ENCODE measurements at regions not wholly inside any gene's neighbourhood (a gene's known extent, or its start where the extent isn't known, plus 50 kb on each side); places are given as distances from the start of the nearest gene placed in this dataset.

- no peaks in the 10 kb centered on the region for H3K27me3 Mint-ChIP-seq (ENCODE audit: insufficient read depth)
- no peaks in the 10 kb centered on the region for H3K36me3 ChIP-seq (ENCODE audit: control insufficient read depth, insufficient read depth, low read length)
- H3K9me3 Mint-ChIP-seq, result no peaks in the 10 kb centered on the region
- no peak overlapping the region for H3K27ac ChIP-seq (ENCODE audit: low read depth, low read length)
- H3K4me1 Mint-ChIP-seq, result peaks cover 53% of the 10 kb centered on the region
- peaks cover 18% of the 10 kb centered on the region for H3K4me1 ChIP-seq (ENCODE audit: control insufficient read depth, insufficient read depth, low read length)
- no peak for DNase-seq
- H3K27me3 ChIP-seq (ENCODE audit: control insufficient read depth, insufficient read depth, low read length, poor library complexity, severe bottlenecking), result no peaks in the 10 kb centered on the region
- no peak overlapping the region for H3K27ac Mint-ChIP-seq
- whole genome bisulfite sequencing, 2 experiments (ENCODE audit: insufficient coverage in 1 of 2, insufficient read length in 1 of 2), result 90 to 100% methylated on average over 1 to 4 of the region's 4 CpGs
- peaks cover under 1% of the 10 kb centered on the region for H3K9me3 ChIP-seq (ENCODE audit: control insufficient read depth, low read length)
- no peak overlapping the region for H3K9ac ChIP-seq (ENCODE audit: extremely low read depth, low read length, poor library complexity, severe bottlenecking)
- no peaks in the 10 kb centered on the region for H3K36me3 Mint-ChIP-seq (ENCODE audit: low read depth)
- H3K4me3 ChIP-seq (ENCODE audit: low read length), result no peak overlapping the region
- TF ChIP-seq, protein P1, sequence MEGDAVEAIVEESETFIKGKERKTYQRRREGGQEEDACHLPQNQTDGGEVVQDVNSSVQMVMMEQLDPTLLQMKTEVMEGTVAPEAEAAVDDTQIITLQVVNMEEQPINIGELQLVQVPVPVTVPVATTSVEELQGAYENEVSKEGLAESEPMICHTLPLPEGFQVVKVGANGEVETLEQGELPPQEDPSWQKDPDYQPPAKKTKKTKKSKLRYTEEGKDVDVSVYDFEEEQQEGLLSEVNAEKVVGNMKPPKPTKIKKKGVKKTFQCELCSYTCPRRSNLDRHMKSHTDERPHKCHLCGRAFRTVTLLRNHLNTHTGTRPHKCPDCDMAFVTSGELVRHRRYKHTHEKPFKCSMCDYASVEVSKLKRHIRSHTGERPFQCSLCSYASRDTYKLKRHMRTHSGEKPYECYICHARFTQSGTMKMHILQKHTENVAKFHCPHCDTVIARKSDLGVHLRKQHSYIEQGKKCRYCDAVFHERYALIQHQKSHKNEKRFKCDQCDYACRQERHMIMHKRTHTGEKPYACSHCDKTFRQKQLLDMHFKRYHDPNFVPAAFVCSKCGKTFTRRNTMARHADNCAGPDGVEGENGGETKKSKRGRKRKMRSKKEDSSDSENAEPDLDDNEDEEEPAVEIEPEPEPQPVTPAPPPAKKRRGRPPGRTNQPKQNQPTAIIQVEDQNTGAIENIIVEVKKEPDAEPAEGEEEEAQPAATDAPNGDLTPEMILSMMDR (conservative IDR thresholded peaks at IDR 0.05), result no peak
- H3K4me3 Mint-ChIP-seq, result no peak overlapping the region
Observed at GRCh38 chr5:33231935-33232334, 208.8 kb upstream of the TARS1 start.

- no peaks in the 10 kb centered on the region for H3K27me3 ChIP-seq (ENCODE audit: control insufficient read depth, insufficient read depth, low read length, poor library complexity, severe bottlenecking)
- H3K4me1 ChIP-seq (ENCODE audit: control insufficient read depth, insufficient read depth, low read length), result peaks cover 14% of the 10 kb centered on the region
- H3K36me3 ChIP-seq (ENCODE audit: control insufficient read depth, insufficient read depth, low read length), result no peaks in the 10 kb centered on the region
- no peak overlapping the region for H3K4me3 ChIP-seq (ENCODE audit: low read length)
- H3K27ac ChIP-seq (ENCODE audit: low read depth, low read length), result no peak overlapping the region
- H3K9me3 ChIP-seq (ENCODE audit: control insufficient read depth, low read length), result no peaks in the 10 kb centered on the region
- TF ChIP-seq, protein P1 (conservative IDR thresholded peaks at IDR 0.05), result no peak
- no peak overlapping the region for H3K9ac ChIP-seq (ENCODE audit: extremely low read depth, low read length, poor library complexity, severe bottlenecking)
- H3K4me1 Mint-ChIP-seq, result peaks cover 44% of the 10 kb centered on the region
- no peaks in the 10 kb centered on the region for H3K27me3 Mint-ChIP-seq (ENCODE audit: insufficient read depth)
- H3K9me3 Mint-ChIP-seq, result no peaks in the 10 kb centered on the region
- no peak overlapping the region for H3K4me3 Mint-ChIP-seq
- no peaks in the 10 kb centered on the region for H3K36me3 Mint-ChIP-seq (ENCODE audit: low read depth)
- no peak overlapping the region for H3K27ac Mint-ChIP-seq
- DNase-seq, result no peak
- WGBS, 2 experiments (ENCODE audit: insufficient coverage in 1 of 2, insufficient read length in 1 of 2), result 98% methylated on average over 3 of the region's 3 CpGs; no CpG with 5 or more reads in 1 of the 2 experiments
Observed at GRCh38 chr5:33232731-33233505, 207.8 kb upstream of the TARS1 start.

DNA sequence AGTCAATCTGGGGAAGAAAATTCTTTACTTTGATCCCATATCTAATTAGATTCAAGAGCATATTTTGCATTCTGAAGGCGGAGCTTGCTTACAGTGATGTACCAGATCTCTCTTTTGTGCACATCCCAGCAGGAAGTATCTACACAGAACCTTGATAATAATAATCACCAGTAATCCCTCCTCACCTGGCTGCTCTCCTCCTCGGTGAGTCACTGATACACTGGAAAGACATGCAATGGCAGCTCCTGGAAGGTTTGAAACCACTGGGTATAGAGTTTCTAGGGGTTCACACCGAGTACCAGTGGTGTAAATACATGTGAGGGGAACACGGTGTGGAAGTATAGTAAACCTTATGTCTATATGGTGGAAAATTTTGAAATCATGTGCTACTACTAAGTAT is 205.5 kb upstream of the TARS1 start:
- Histone ChIP-seq H3K27me3 (ENCODE audit: control insufficient read depth, insufficient read depth, low read length, poor library complexity, severe bottlenecking) (no peaks in the 10 kb centered on the region), H3K9me3 (ENCODE audit: control insufficient read depth, low read length) (no peaks in the 10 kb centered on the region), H3K4me1 (ENCODE audit: control insufficient read depth, insufficient read depth, low read length) (peaks cover 18% of the 10 kb centered on the region), H3K4me3 (ENCODE audit: low read length) (no peak overlapping the region), H3K9ac (ENCODE audit: extremely low read depth, low read length, poor library complexity, severe bottlenecking) (no peak overlapping the region), H3K36me3 (ENCODE audit: control insufficient read depth, insufficient read depth, low read length) (no peaks in the 10 kb centered on the region), H3K27ac (ENCODE audit: low read depth, low read length) (no peak overlapping the region)
- WGBS, 2 experiments (ENCODE audit: insufficient coverage in 1 of 2, insufficient read length in 1 of 2), result 53 to 79% methylated on average over 2 to 4 of the region's 4 CpGs
- Mint-ChIP-seq H3K4me1 (peaks cover 46% of the 10 kb centered on the region), H3K4me3 (no peak overlapping the region), H3K27ac (no peak overlapping the region), H3K9me3 (no peaks in the 10 kb centered on the region), H3K36me3 (ENCODE audit: low read depth) (no peaks in the 10 kb centered on the region), H3K27me3 (ENCODE audit: insufficient read depth) (no peaks in the 10 kb centered on the region)
- no peak for DNase-seq
- TF ChIP-seq, protein P1 (conservative IDR thresholded peaks at IDR 0.05), result no peak
